Left ventricle myocardium inferior (tissue), 1 donor: ENCODE measurements at regions not wholly inside any gene's neighbourhood (a gene's known extent, or its start where the extent isn't known, plus 50 kb on each side); places are given as distances from the start of the nearest gene placed in this dataset.

ENCODE experiments used
- DNase-seq: peaks from one replicate; pipeline ENCODE4 v3.0.0-alpha.2; 2020
- H3K27ac ChIP-seq: fragments of 200-600 bp; replicated peaks from 2 replicates; pipeline ENCODE4 v1.8.0; 2021
- H3K27me3 ChIP-seq: fragments of 200-600 bp; 2 replicates; pipeline ENCODE4 v1.8.0; 2021; ENCODE audit warnings: low read depth
- H3K36me3 ChIP-seq: fragments of 200-600 bp; 2 replicates; pipeline ENCODE4 v1.8.0; 2021
- H3K4me1 ChIP-seq: fragments of 200-600 bp; 2 replicates; pipeline ENCODE4 v1.8.0; 2021
- H3K4me3 ChIP-seq: fragments of 200-600 bp; 2 replicates; pipeline ENCODE4 v1.8.0; 2021; ENCODE audit warnings: mild to moderate bottlenecking, moderate library complexity
- H3K9me3 ChIP-seq: fragments of 200-600 bp; replicated peaks from 2 replicates; pipeline ENCODE4 v1.8.0; 2021
- intact Hi-C: fragments of 100-400 bp; cut with micrococcal nuclease; formaldehyde crosslinking; loops from one replicate; pipeline ENCODE4 v1.11.0; 2022
- TF ChIP-seq, protein P1 (sequence below): fragments of 200-600 bp; IDR thresholded peaks from 2 replicates; pipeline ENCODE4 v1.8.0; 2021; ENCODE audit warnings: antibody characterized with exemption, mild to moderate bottlenecking, borderline replicate concordance
- donor health status: DM: no; HTN: yes; CAD: no; lungs with severe emphysema.

DNA sequence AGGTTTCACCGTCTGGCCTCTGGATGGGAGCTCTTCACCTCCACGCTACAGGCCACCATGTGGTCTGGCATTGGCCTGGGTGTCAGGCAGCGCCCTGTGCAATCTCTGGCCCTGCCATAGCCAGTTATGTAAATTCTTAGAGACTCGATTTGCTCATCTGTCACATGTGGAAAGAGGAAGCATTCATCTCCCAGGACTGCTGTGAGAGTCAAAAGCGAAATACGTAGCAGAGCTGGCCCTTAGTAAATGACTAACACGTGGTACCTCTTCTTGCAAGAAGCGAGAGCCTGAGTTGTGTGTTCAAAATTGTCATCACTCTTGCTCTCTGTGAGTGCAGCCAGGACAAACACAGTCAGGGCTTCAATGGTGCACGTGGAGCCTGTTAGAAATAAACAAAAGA is 159.0 kb upstream of the BACE2 start:
- peaks cover 40% of the 10 kb centered on the region for H3K27me3 ChIP-seq
- intact Hi-C loops, result no loop called here
- TF ChIP-seq, protein P1, sequence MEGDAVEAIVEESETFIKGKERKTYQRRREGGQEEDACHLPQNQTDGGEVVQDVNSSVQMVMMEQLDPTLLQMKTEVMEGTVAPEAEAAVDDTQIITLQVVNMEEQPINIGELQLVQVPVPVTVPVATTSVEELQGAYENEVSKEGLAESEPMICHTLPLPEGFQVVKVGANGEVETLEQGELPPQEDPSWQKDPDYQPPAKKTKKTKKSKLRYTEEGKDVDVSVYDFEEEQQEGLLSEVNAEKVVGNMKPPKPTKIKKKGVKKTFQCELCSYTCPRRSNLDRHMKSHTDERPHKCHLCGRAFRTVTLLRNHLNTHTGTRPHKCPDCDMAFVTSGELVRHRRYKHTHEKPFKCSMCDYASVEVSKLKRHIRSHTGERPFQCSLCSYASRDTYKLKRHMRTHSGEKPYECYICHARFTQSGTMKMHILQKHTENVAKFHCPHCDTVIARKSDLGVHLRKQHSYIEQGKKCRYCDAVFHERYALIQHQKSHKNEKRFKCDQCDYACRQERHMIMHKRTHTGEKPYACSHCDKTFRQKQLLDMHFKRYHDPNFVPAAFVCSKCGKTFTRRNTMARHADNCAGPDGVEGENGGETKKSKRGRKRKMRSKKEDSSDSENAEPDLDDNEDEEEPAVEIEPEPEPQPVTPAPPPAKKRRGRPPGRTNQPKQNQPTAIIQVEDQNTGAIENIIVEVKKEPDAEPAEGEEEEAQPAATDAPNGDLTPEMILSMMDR, result no peak
- H3K9me3 ChIP-seq, result peaks cover 5% of the 10 kb centered on the region
- H3K4me1 ChIP-seq, result no peaks in the 10 kb centered on the region
- no peak overlapping the region for H3K27ac ChIP-seq
- DNase-seq, result no peak
- no peaks in the 10 kb centered on the region for H3K36me3 ChIP-seq
- H3K4me3 ChIP-seq, result no peak overlapping the region

DNA sequence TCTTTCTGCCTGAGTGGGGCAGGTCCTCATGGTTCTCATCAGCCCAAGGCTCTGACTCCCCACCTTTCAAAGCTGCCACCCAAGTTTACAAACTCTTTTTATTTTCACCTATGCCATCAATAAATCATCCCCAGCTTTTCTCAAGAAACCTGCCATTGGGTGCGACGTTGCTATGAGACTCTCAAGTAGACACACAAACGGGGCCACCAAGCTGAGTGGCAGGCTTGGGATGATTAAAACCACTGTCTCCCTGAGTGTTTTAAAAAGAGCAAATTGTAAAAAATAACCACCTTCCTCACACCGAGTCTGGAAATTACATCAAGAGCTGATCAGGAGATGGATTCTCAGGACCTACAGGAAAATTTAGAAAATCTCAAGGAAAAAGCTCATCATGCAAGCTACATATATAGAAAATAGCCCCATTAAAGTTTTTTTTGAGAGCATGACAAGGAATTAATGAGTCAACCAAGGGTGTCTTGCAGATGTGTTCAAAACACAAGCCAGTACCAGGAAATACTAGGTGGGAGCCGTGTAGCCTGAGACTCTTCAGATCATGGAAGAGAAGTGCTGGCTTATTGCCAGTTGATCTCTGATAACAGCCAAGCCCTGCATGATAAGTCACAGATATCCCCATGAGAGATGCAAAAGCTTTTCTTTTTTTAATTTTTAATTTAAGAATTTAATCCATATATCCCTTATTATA is 158.4 kb upstream of the BACE2 start:
- H3K9me3 ChIP-seq, result peaks cover 5% of the 10 kb centered on the region
- H3K27ac ChIP-seq, result no peak overlapping the region
- intact Hi-C loops, result no loop called here
- H3K4me3 ChIP-seq, result no peak overlapping the region
- TF ChIP-seq, protein P1, result no peak
- no peaks in the 10 kb centered on the region for H3K4me1 ChIP-seq
- H3K27me3 ChIP-seq, result peaks cover 35% of the 10 kb centered on the region
- no peak for DNase-seq
- H3K36me3 ChIP-seq, result no peaks in the 10 kb centered on the region

DNA sequence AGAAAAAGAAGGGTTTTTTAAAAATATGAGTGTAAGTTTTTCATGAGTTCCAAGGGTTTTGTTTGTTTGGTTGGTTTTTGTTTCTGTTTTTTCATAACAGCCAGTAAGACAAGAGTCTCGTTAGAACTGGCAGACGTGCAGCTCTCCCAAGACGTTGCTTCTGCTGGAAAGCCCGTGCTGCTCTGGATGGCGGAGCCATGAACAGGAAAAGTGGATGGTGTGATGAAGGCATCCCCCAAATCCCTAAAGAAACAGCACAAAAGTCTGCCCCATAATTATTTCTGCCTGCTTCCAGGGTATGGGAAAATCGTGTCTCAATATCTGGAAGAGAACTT is 157.9 kb upstream of the BACE2 start:
- Histone ChIP-seq H3K9me3 (peaks cover 5% of the 10 kb centered on the region), H3K27ac (no peak overlapping the region), H3K36me3 (no peaks in the 10 kb centered on the region), H3K4me3 (no peak overlapping the region), H3K27me3 (peaks cover 35% of the 10 kb centered on the region), H3K4me1 (no peaks in the 10 kb centered on the region)
- intact Hi-C loops, result no loop called here
- TF ChIP-seq, protein P1, result no peak
- no peak for DNase-seq

DNA sequence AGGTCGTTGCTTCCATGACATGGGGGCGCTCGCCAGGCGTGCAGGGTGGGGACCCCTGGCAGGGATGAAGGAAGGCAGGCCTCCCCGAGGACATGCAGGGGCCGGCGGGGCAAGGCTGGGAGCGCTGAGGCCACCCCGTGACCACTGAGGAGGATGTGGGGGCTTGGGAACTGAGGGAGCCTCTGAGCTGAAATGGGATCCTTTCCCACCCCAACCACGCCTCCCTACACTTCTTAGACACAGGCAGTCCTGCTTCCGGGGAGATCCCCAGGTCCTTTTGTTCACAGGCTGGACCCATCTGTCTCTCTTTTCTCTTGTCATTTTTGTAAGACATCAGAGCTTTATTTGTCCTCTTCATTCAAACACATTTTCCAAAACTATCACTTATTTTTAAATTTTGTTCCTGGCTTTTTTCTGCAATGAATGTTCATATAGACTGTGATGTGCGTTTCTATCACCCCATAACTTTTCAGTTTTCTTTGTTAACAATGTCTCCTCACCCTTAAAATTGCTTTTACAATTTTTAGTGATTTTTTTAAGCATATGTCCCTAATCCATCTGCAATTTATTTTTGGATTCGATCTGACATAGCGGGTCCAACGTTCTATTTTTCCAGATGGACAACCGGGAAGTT is 156.7 kb upstream of the BACE2 start:
- TF ChIP-seq, protein P1, result no peak
- Histone ChIP-seq H3K27me3 (peaks cover 35% of the 10 kb centered on the region), H3K36me3 (no peaks in the 10 kb centered on the region), H3K27ac (no peak overlapping the region), H3K4me3 (no peak overlapping the region), H3K4me1 (no peaks in the 10 kb centered on the region), H3K9me3 (peaks cover 5% of the 10 kb centered on the region)
- DNase-seq, result no peak
- intact Hi-C loops, result no loop called here

DNA sequence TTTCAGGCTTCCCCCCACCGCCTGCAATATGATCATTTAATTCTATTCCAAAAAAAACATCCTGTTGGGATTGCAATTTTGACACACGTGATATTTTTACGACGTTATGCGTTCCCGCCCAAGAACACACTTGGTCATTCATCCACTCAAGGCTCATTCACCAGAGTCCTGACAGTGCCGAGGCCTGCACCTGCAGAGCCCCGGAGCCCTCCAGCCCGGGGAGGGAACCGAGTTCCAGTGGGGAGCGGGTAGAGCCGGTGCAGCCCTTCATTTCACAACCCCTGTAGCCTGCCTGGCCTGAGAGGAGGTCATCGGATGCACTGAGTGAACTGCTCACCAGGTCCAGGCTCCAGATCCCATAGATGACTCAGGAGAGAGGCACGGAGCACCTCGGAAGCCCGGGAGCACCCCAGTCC is 156.0 kb upstream of the BACE2 start:
- no peak overlapping the region for H3K27ac ChIP-seq
- no peaks in the 10 kb centered on the region for H3K4me1 ChIP-seq
- no peak overlapping the region for H3K4me3 ChIP-seq
- no peaks in the 10 kb centered on the region for H3K36me3 ChIP-seq
- no peak for DNase-seq
- H3K9me3 ChIP-seq, result peaks cover 4% of the 10 kb centered on the region
- intact Hi-C loops, result no loop called here
- TF ChIP-seq, protein P1, result no peak
- peaks cover 35% of the 10 kb centered on the region for H3K27me3 ChIP-seq
